H1 (cell line): ENCODE measurements at regions not wholly inside any gene's neighbourhood (a gene's known extent, or its start where the extent isn't known, plus 50 kb on each side); places are given as distances from the start of the nearest gene placed in this dataset.

Source experiments
- POLR2AphosphoS5 ChIP-seq: IDR thresholded peaks from 2 replicates; pipeline ENCODE4 v1.6.1; 2011; ENCODE audit warnings: low read depth, low read length
- TF ChIP-seq, protein P1 (sequence below): IDR thresholded peaks from 2 replicates; pipeline ENCODE4 v1.6.1; 2012; ENCODE audit warnings: inconsistent platforms
- TF ChIP-seq, protein P2 (sequence below), 3 experiments: IDR thresholded peaks; 1 replicate in 2 of 3; 2 replicates in 1 of 3; pipeline versions ENCODE4 v1.5.1 to v1.6.1; 2011; ENCODE audit warnings: low read length in 3 of 3, mild to moderate bottlenecking in 3 of 3, inconsistent platforms in 2 of 3, low read depth in 1 of 3, moderate library complexity in 1 of 3; ENCODE audit not compliant: insufficient read depth in 1 of 3; ENCODE audit errors: control extremely low read depth in 1 of 3

DNA sequence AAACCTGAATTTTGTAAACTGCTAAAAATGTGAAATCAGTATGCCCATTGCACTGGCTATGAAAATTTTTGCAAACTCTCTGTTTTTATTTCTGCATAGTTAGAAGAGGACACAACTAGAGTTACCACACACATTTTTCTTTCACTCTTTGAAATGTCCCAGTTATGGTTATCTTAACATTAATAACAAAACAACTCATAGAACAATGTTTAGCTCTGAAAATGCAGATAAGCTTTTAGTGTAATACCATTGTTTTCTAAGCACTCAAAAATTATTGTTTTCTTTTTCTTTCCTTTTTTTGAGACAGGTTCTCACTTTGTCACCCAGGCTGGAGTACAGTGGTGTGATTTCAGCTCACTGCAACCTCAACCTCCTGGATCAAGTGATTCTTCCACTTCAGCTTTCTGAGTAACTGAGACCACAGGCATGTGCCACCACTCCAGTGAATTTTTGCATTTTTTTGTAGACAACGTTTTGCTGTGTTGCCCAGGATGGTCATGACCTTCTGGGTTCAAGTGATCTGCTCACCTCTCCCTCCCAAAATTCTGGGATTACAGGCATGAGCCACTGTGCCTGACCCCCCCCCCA is 1204.5 kb upstream of the ZEB2 start (continued):
- TF ChIP-seq POLR2AphosphoS5: no peak
- TF ChIP-seq, protein P1, sequence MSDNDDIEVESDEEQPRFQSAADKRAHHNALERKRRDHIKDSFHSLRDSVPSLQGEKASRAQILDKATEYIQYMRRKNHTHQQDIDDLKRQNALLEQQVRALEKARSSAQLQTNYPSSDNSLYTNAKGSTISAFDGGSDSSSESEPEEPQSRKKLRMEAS: no peak
- TF ChIP-seq, protein P2, sequence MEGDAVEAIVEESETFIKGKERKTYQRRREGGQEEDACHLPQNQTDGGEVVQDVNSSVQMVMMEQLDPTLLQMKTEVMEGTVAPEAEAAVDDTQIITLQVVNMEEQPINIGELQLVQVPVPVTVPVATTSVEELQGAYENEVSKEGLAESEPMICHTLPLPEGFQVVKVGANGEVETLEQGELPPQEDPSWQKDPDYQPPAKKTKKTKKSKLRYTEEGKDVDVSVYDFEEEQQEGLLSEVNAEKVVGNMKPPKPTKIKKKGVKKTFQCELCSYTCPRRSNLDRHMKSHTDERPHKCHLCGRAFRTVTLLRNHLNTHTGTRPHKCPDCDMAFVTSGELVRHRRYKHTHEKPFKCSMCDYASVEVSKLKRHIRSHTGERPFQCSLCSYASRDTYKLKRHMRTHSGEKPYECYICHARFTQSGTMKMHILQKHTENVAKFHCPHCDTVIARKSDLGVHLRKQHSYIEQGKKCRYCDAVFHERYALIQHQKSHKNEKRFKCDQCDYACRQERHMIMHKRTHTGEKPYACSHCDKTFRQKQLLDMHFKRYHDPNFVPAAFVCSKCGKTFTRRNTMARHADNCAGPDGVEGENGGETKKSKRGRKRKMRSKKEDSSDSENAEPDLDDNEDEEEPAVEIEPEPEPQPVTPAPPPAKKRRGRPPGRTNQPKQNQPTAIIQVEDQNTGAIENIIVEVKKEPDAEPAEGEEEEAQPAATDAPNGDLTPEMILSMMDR (IDR thresholded peaks at IDR 0.05; ENCODE audit: control extremely low read depth in 1 of 3, insufficient read depth in 1 of 3, low read depth in 1 of 3, low read length in 3 of 3): no peak
